H1 (cell line): ENCODE measurements at regions not wholly inside any gene's neighbourhood (a gene's known extent, or its start where the extent isn't known, plus 50 kb on each side); places are given as distances from the start of the nearest gene placed in this dataset.

Source experiments
- CHD1 ChIP-seq: IDR thresholded peaks from 2 replicates; pipeline ENCODE4 v1.6.1; 2012; ENCODE audit warnings: low read depth, low read length, improper control_type of control experiment
- CHD7 ChIP-seq: fragments of 300-600 bp; sonication (generic); IDR thresholded peaks from 2 replicates; pipeline ENCODE4 v1.7.1; 2012; ENCODE audit warnings: low read length, moderate library complexity, mild to moderate bottlenecking, inconsistent platforms; ENCODE audit not compliant: insufficient replicate concordance
- POLR2A ChIP-seq, 2 experiments: IDR thresholded peaks; 1 replicate in 1 of 2; 2 replicates in 1 of 2; pipeline ENCODE4 v1.6.1; 2011; ENCODE audit warnings: low read depth in 2 of 2, low read length in 2 of 2, mild to moderate bottlenecking in 2 of 2; ENCODE audit errors: control extremely low read depth in 1 of 2

- no peak for TF ChIP-seq CHD7
- no peak for TF ChIP-seq POLR2A (IDR thresholded peaks at IDR 0.05; ENCODE audit: control extremely low read depth in 1 of 2, low read depth in 2 of 2, low read length in 2 of 2)
- TF ChIP-seq CHD1, result no peak
Measured at GRCh38 chr13:38072696-38073095, 203.1 kb upstream of the TRPC4 start (continued).
